ENCODE measurements at regions not wholly inside any gene's neighbourhood (a gene's known extent, or its start where the extent isn't known, plus 50 kb on each side); places are given as distances from the start of the nearest gene placed in this dataset.

DNA sequence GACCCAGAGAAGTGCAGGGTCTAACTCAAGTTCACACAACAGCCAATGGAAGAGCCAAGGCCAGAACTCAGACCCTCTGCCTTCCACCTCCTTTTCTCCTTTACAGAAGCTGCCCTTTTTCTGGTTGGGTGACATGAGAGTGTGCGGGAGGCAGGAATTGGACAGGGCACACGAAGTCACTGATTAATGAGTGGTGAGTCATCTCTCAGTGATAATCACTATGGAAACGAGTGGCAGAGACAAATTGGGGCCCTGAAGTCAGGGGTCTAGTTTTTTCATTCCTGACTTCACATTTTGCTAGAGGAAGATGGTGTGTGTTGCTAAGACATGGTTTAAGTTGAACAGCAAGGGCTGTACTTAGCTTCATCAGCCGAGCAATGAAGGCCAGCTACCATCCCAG is 312.7 kb upstream of the CCL2 start:
- no peaks in the 10 kb centered on the region for H3K9me3 ChIP-seq
- TF ChIP-seq POLR2A (IDR thresholded peaks at IDR 0.05) (no peak), CTCF (IDR thresholded peaks at IDR 0.05) (no peak)
- H3K4me3 ChIP-seq: no peak overlapping the region
- H3K36me3 ChIP-seq: no peaks in the 10 kb centered on the region
- ATAC-seq: peak in 3 of 4 donors; percentile 29 to 50 (median 44)
- peaks cover 0 to 20% (median 0%) of the 10 kb centered on the region in 12 donors for H3K4me1 ChIP-seq
- H3K27me3 ChIP-seq: peaks cover 0 to 3% (median 0%) of the 10 kb centered on the region in 9 donors
- 23 to 35% (median 29%) methylated on average over 4 of the region's 4 CpGs for WGBS, 4 donors
- no peak overlapping the region for H3K27ac ChIP-seq
- intact Hi-C loops (cut with DNase I): loop anchor here in 1 of 10 donors (5.0 kb wide), 1 partner anchor 40 kb away; no protein-coding TSS in a partner anchor
- no peak for DNase-seq

DNA sequence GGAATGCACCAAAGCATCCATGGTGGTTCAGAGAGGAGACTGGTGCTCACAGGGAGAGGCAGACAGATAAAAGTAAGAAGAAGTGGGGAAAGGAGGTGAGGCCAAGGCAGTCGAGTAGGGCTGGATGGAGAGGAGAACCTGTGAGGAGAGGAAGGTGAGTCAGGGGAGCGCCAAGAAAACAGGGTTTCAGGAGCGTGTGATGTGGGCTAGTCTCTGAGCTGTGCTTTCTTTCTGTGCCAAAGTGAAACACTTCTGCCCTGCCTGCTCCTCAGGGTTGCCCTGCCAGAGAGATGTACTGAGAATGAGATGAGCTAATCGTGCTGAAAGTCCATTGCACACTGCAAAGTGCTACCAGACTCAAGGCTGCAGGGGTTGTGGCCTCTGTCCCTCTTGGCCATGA is 310.7 kb upstream of the CCL2 start:
- TF ChIP-seq POLR2A (IDR thresholded peaks at IDR 0.05): no peak
- no peak for TF ChIP-seq CTCF (IDR thresholded peaks at IDR 0.05)
- intact Hi-C loops (cut with DNase I): loop anchor here in 1 of 10 donors (5.0 kb wide), 1 partner anchor 38 kb away; no protein-coding TSS in a partner anchor
- Histone ChIP-seq H3K9me3 (no peaks in the 10 kb centered on the region), H3K36me3 (no peaks in the 10 kb centered on the region), H3K27ac (no peak overlapping the region), H3K4me1 (peaks cover 0 to 20% (median 0%) of the 10 kb centered on the region in 12 donors), H3K27me3 (peaks cover 0 to 3% (median 0%) of the 10 kb centered on the region in 9 donors), H3K4me3 (no peak overlapping the region)
- DNase-seq (no peak), ATAC-seq (no peak)
- 63 to 73% (median 65%) methylated on average over 4 of the region's 4 CpGs for WGBS, 4 donors

DNA sequence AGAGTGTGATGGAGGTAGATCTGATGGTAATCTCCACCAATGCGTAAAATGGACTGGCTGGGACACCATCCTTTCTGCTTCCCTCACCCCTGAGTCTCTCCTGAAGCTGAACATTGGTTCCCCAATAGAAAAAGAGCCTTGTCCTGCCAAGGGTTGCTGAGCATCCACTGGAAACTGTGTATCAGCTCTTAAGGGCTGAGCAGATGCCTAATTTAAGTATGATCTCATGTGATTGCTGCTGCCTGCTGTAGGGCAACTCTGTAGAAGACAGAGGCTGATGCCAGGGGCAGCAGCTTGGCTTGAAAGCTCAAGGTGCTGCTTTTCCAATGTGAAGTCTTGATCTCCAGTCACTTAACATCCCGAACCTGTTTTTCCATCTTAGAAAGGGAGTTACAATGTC is 310.3 kb upstream of the CCL2 start:
- H3K4me1 ChIP-seq: peaks cover 0 to 20% (median 0%) of the 10 kb centered on the region in 12 donors
- 65 to 82% (median 75%) methylated on average over 2 of the region's 2 CpGs for WGBS, 4 donors
- H3K36me3 ChIP-seq: no peaks in the 10 kb centered on the region
- intact Hi-C loops (cut with DNase I): loop anchor here in 1 of 10 donors (5.0 kb wide), 1 partner anchor 37 kb away; no protein-coding TSS in a partner anchor
- H3K9me3 ChIP-seq: no peaks in the 10 kb centered on the region
- ATAC-seq (peak in 2 of 4 donors; percentile 61 to 82), DNase-seq (no peak)
- H3K27me3 ChIP-seq: peaks cover 0 to 3% (median 0%) of the 10 kb centered on the region in 9 donors
- H3K27ac ChIP-seq: no peak overlapping the region
- TF ChIP-seq POLR2A (IDR thresholded peaks at IDR 0.05) (no peak), CTCF (IDR thresholded peaks at IDR 0.05) (no peak)
- no peak overlapping the region for H3K4me3 ChIP-seq

GRCh38 chr17:33945646-33946546 is 309.2 kb upstream of the CCL2 start:
- 60 to 73% (median 68%) methylated on average over 6 of the region's 6 CpGs for WGBS, 4 donors
- no peak overlapping the region for H3K4me3 ChIP-seq
- H3K27me3 ChIP-seq: peaks cover 0 to 9% (median 0%) of the 10 kb centered on the region in 9 donors
- no peaks in the 10 kb centered on the region for H3K9me3 ChIP-seq
- H3K4me1 ChIP-seq: peaks cover 0 to 15% (median 0%) of the 10 kb centered on the region in 12 donors
- no peaks in the 10 kb centered on the region for H3K36me3 ChIP-seq
- no peak overlapping the region for H3K27ac ChIP-seq
- TF ChIP-seq POLR2A (IDR thresholded peaks at IDR 0.05): no peak
- intact Hi-C loops (cut with DNase I): no loop called here
- ATAC-seq (no peak), DNase-seq (no peak)

All from heart left ventricle (tissue), 16 donors.